ENCODE measurements at regions not wholly inside any gene's neighbourhood (a gene's known extent, or its start where the extent isn't known, plus 50 kb on each side); places are given as distances from the start of the nearest gene placed in this dataset.

DNA sequence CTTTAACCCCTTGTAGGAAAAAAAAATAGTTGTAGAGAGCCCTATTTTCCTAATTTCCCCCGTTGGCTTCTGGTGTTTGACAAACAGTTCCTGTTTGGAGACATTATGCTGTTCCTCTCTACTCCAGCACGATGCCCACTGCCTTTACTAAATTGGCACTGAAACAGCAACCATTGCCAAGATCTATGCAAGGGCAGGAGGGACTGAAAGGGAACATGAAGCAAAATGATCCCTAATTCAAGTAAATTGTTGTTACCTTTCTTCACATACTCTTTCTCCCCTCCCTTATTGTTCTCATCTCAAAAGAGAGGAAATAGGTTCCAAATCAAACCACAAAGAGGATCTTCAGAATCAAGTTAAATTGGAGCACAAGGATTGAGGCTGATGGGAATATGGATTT is 764.1 kb upstream of the MMS22L start:
- TF ChIP-seq, protein P1, sequence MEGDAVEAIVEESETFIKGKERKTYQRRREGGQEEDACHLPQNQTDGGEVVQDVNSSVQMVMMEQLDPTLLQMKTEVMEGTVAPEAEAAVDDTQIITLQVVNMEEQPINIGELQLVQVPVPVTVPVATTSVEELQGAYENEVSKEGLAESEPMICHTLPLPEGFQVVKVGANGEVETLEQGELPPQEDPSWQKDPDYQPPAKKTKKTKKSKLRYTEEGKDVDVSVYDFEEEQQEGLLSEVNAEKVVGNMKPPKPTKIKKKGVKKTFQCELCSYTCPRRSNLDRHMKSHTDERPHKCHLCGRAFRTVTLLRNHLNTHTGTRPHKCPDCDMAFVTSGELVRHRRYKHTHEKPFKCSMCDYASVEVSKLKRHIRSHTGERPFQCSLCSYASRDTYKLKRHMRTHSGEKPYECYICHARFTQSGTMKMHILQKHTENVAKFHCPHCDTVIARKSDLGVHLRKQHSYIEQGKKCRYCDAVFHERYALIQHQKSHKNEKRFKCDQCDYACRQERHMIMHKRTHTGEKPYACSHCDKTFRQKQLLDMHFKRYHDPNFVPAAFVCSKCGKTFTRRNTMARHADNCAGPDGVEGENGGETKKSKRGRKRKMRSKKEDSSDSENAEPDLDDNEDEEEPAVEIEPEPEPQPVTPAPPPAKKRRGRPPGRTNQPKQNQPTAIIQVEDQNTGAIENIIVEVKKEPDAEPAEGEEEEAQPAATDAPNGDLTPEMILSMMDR (IDR thresholded peaks at IDR 0.05; ENCODE audit: low read depth, low read length, poor library complexity, severe bottlenecking): no peak
- no peak for TF ChIP-seq EZH2phosphoT487 (IDR thresholded peaks at IDR 0.05; ENCODE audit: borderline replicate concordance, low read length)
